HL-60 (cell line): ENCODE measurements at regions not wholly inside any gene's neighbourhood (a gene's known extent, or its start where the extent isn't known, plus 50 kb on each side); places are given as distances from the start of the nearest gene placed in this dataset.

ENCODE experiments used
- CTCF ChIP-seq: IDR thresholded peaks from one replicate; pipeline ENCODE4 v1.5.1; 2011; ENCODE audit warnings: low read length, control low read depth, inconsistent platforms; ENCODE audit not compliant: insufficient read depth
- GABPA ChIP-seq: IDR thresholded peaks from 2 replicates; pipeline ENCODE4 v1.6.1; 2012; ENCODE audit warnings: low read depth
- POLR2AphosphoS5 ChIP-seq: IDR thresholded peaks from 2 replicates; pipeline ENCODE4 v1.6.1; 2012; ENCODE audit warnings: low read depth
- REST ChIP-seq: IDR thresholded peaks from 2 replicates; pipeline ENCODE4 v1.6.1; 2012; ENCODE audit warnings: low read depth; ENCODE audit not compliant: insufficient replicate concordance
- SPI1 ChIP-seq: IDR thresholded peaks from 2 replicates; pipeline ENCODE4 v1.6.1; 2012; ENCODE audit warnings: low read depth, mild to moderate bottlenecking, borderline replicate concordance

GRCh38 chr10:71094712-71095390 is 117.5 kb upstream of the UNC5B start:
- TF ChIP-seq CTCF (no peak), GABPA (no peak), POLR2AphosphoS5 (no peak), REST (no peak), SPI1 (no peak)
